HL-60 (cell line): ENCODE measurements at regions not wholly inside any gene's neighbourhood (a gene's known extent, or its start where the extent isn't known, plus 50 kb on each side); places are given as distances from the start of the nearest gene placed in this dataset.

Source experiments
- DNase-seq, 2 experiments: peaks; one replicate each; pipeline ENCODE4 v3.0.0-alpha.2; 2010 to 2020; ENCODE audit warnings: low read depth in 1 of 2, low spot score in 1 of 2
- H3K27ac ChIP-seq: fragments of 250-450 bp; sonication (Bioruptor Pico); replicated peaks from 2 replicates; pipeline ENCODE4 v1.5.1; 2020; ENCODE audit warnings: mild to moderate bottlenecking, moderate library complexity
- H3K27me3 ChIP-seq: fragments of 250-450 bp; sonication (Bioruptor Pico); 2 replicates; pipeline ENCODE4 v1.5.1; 2021; ENCODE audit warnings: mild to moderate bottlenecking, moderate library complexity; ENCODE audit not compliant: insufficient read depth, poor library complexity, severe bottlenecking
- H3K4me3 ChIP-seq: replicated peaks from 2 replicates; pipeline ENCODE4 v1.5.1; 2011; ENCODE audit warnings: mild to moderate bottlenecking, control low read depth, low read length; ENCODE audit not compliant: insufficient read depth
- GABPA ChIP-seq: IDR thresholded peaks from 2 replicates; pipeline ENCODE4 v1.6.1; 2012; ENCODE audit warnings: low read depth
- POLR2AphosphoS5 ChIP-seq: IDR thresholded peaks from 2 replicates; pipeline ENCODE4 v1.6.1; 2012; ENCODE audit warnings: low read depth
- SPI1 ChIP-seq: IDR thresholded peaks from 2 replicates; pipeline ENCODE4 v1.6.1; 2012; ENCODE audit warnings: low read depth, mild to moderate bottlenecking, borderline replicate concordance
- TF ChIP-seq, protein P1 (sequence below): IDR thresholded peaks from 2 replicates; pipeline ENCODE4 v1.6.1; 2012; ENCODE audit warnings: low read depth; ENCODE audit not compliant: insufficient replicate concordance
- TF ChIP-seq, protein P2 (sequence below): IDR thresholded peaks from one replicate; pipeline ENCODE4 v1.5.1; 2011; ENCODE audit warnings: low read length, control low read depth, inconsistent platforms; ENCODE audit not compliant: insufficient read depth

DNA sequence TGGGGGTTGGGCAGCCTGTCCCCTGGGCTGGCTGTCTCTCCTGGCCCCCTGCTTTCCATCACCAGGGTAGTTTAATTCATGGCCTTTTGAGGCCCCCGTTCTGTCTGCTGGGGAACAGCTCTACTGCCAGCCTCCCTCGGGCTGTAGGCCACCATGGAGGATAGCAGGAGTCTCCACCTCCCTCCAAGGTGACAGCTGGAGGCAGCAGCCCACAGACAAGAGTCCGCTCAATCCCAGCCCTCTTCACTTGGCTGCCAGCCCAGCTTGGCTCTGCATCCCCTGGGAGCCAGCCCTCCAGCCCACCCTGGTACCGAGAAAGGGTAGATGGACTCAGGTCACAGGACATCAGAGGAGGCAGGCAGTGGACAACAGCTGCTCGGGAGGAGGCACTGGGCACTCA is 194.6 kb upstream of the SDK2 start:
- H3K27me3 ChIP-seq: peaks cover 16% of the 10 kb centered on the region
- no peak for DNase-seq
- TF ChIP-seq, protein P1, sequence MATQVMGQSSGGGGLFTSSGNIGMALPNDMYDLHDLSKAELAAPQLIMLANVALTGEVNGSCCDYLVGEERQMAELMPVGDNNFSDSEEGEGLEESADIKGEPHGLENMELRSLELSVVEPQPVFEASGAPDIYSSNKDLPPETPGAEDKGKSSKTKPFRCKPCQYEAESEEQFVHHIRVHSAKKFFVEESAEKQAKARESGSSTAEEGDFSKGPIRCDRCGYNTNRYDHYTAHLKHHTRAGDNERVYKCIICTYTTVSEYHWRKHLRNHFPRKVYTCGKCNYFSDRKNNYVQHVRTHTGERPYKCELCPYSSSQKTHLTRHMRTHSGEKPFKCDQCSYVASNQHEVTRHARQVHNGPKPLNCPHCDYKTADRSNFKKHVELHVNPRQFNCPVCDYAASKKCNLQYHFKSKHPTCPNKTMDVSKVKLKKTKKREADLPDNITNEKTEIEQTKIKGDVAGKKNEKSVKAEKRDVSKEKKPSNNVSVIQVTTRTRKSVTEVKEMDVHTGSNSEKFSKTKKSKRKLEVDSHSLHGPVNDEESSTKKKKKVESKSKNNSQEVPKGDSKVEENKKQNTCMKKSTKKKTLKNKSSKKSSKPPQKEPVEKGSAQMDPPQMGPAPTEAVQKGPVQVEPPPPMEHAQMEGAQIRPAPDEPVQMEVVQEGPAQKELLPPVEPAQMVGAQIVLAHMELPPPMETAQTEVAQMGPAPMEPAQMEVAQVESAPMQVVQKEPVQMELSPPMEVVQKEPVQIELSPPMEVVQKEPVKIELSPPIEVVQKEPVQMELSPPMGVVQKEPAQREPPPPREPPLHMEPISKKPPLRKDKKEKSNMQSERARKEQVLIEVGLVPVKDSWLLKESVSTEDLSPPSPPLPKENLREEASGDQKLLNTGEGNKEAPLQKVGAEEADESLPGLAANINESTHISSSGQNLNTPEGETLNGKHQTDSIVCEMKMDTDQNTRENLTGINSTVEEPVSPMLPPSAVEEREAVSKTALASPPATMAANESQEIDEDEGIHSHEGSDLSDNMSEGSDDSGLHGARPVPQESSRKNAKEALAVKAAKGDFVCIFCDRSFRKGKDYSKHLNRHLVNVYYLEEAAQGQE: no peak
- TF ChIP-seq, protein P2, sequence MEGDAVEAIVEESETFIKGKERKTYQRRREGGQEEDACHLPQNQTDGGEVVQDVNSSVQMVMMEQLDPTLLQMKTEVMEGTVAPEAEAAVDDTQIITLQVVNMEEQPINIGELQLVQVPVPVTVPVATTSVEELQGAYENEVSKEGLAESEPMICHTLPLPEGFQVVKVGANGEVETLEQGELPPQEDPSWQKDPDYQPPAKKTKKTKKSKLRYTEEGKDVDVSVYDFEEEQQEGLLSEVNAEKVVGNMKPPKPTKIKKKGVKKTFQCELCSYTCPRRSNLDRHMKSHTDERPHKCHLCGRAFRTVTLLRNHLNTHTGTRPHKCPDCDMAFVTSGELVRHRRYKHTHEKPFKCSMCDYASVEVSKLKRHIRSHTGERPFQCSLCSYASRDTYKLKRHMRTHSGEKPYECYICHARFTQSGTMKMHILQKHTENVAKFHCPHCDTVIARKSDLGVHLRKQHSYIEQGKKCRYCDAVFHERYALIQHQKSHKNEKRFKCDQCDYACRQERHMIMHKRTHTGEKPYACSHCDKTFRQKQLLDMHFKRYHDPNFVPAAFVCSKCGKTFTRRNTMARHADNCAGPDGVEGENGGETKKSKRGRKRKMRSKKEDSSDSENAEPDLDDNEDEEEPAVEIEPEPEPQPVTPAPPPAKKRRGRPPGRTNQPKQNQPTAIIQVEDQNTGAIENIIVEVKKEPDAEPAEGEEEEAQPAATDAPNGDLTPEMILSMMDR: no peak
- TF ChIP-seq SPI1 (no peak), POLR2AphosphoS5 (no peak), GABPA (no peak)

DNA sequence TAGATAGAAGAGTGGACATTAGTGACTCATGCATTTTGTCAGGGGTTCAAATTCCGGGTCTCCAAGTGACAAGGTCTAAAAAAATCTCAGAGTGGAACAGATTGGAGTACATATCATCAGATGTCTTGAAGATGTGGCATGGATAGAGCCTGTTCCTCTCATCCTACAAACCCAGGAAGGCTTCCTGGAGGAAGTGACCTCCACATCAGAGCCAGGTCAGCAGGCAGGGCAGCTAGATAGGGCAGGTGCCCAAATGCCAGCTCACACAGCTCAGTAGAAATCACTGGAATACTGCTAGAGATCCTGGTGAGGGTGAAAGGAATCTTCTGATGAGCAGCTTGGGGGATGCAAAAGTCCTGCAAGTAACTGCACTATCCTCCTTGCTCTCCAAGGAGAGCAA is 196.6 kb upstream of the SDK2 start:
- no peak for TF ChIP-seq GABPA
- TF ChIP-seq, protein P1: no peak
- Histone ChIP-seq H3K4me3 (no peak overlapping the region), H3K27me3 (peaks cover 6% of the 10 kb centered on the region), H3K27ac (no peak overlapping the region)
- DNase-seq: no peak

More for the DNA sequence above, 194.6 kb upstream of the SDK2 start:
- Histone ChIP-seq H3K4me3 (no peak overlapping the region), H3K27ac (no peak overlapping the region)

DNA sequence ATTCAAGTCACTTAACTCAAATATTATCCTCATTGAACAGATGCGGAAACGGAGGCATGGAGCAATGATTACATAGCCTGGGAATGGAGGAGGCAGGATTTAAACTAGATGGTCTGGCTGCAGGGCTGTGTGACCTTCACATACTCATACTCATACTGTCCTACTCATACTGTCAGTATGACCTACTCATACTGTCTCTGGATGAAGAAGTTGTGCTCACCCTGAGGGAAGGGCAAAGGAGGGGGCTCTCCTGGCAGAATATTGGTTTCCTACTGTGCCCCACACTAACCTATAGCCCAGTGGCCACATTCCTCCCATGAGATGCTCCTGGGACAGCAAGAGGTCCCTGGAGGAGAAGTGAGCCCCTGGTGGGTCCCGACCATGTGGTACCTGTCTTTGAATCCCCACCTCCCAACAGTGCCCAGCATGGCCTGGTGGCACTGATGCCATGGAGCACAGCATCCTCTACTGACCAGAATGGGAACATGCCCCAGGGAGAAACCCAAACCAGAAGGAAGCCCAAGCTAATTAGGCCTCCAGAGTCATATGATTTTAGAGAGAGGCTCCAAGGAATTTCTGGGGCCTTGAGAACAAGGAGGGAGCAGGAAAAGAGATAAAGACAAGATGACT is 197.3 kb upstream of the SDK2 start:
- no peak for TF ChIP-seq POLR2AphosphoS5
- no peak for TF ChIP-seq SPI1
- TF ChIP-seq GABPA: no peak
- TF ChIP-seq, protein P1: no peak
- TF ChIP-seq, protein P2: peak; percentile 81
- Histone ChIP-seq H3K27ac (no peak overlapping the region), H3K27me3 (peaks cover 2% of the 10 kb centered on the region), H3K4me3 (no peak overlapping the region)
- no peak for DNase-seq
